Right hindlimb (tissue), 1 donor: ENCODE measurements at regions not wholly inside any gene's neighbourhood (a gene's known extent, or its start where the extent isn't known, plus 50 kb on each side); places are given as distances from the start of the nearest gene placed in this dataset.

Experiments used
- DNase-seq: peaks from one replicate; pipeline ENCODE4 v3.0.0-alpha.2; 2018

DNA sequence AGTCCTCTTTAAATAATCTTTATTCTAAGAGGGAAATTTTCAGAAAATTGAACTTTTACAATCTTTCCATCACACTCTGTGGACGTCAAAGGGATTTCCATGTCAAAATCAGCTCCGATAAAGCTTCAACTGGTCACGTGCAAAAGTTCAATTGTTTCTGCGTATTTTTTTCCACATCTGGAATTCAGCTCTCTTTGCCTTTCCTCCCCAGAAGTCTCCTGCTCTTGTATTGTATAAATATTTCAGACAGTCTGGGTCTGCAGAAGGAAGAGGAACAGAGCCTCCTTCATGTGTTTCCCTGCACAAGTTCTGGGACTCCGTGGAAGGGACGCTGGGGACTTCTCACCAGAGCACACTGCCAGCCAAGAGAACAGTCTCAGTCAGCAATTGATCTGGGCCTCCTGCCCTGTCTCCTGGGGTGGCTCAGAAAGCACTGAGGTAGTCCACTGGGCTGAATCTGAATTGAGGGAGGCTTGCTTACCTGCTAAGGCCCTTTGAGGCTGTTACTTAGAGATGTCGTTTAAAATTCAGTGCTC, 251.5 kb downstream of the TFCP2L1 start:
- no peak for DNase-seq

GRCh38 chr2:121034551-121034950, 250.5 kb downstream of the TFCP2L1 start:
- DNase-seq = no peak

DNA sequence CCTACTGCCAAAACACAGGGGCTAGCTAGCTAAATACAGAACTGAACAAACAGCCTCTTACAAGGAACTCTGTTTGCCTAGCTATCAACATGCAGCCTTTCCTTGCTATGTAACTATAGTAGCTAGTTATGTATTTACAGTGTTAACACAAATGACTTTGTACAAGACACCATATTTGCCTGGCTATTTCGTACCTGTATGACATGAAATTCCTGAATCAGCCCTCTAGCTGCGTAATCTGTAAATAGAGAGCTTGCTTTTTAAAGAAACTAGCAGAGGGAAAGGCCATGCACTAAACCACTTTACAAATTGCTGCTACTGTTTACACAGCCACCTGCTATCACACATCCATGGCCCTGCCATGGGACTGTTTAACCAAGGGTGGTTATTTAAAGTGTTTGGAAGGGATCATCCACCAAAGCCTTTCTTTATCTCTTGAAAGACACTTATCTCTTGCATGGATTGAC, 248.7 kb downstream of the TFCP2L1 start:
- DNase-seq = no peak

DNA sequence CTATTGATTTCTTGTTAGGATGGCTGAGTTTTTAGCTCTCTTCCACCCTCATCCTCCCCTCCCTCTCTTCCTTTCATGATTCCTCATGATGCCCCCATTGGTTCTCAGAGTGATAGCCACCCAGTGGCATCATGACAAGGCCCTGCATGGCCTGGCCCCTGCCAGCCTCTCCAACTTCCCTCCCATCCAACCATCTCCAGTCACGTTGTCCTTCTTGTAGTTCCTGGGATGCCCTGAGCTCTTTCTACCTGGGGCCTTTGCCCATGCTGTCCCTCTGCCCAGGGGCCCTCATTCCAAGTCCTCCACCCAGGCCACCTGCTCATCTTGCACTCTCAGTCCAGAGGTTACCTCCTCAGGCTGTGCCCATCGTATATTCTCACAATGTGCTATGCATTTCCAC, 247.5 kb downstream of the TFCP2L1 start:
- DNase-seq = no peak

GRCh38 chr2:121038031-121038430, 247.0 kb downstream of the TFCP2L1 start:
- no peak for DNase-seq

- no peak for DNase-seq
These were observed 246.6 kb downstream of the TFCP2L1 start for GRCh38 chr2:121038431-121038830.

DNA sequence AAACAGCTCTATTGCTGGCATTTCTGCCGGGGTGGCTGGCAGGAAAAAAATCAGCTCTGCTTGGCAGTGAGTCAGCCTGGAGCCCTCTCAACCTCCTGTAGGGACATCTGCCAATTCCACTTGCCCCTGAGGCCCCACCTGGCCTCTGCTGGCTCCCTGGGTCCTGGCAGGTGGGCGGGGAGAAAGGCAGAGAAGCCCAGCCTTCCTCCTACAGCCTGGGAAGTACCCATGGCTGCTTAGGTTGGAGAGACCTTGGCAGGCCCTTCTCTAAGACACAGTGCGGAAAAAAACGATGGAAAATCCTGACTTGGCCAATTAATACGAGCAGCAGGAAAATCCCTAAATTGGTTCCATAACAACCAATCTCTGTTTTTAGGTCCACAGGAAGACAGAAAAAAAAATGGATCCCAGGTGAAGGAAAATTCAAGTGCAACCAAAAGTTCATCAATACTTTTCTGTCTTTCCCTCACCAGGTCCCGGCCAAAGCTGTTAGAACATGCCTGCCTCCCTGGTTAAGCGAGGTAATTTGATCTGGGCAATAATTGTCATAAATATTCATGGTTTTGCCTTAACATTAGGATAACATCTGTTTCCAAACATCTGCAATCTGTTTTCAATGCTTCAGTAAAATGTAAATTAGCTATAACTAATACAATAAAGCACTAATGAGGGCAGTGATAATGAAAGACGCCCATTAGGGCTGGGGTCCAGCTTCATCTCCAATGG, 245.9 kb downstream of the TFCP2L1 start:
- peak; percentile 79 for DNase-seq

- no peak for DNase-seq
These were observed 245.3 kb downstream of the TFCP2L1 start for GRCh38 chr2:121039679-121040078.

DNA sequence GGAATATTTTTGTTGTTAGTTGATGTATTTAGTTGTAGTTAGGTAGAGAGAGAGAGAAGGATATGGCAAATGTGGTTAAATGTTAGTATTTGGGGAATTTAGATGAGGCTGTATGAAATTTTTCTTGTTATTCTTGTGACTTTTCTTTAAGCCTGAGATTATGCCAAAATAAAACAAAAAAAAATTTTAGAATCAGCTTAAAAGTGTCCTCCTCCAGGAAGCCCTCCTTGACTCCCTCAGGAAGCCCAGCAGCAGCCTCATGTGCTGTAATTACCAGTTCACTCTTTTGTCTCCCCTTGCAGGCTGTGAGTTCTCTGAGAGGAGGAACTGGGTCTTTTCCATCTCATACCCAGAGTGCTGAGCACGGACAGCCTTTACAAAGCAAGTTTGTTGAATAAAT, 243.5 kb downstream of the TFCP2L1 start:
- DNase-seq = no peak

- no peak for DNase-seq
These were observed 241.8 kb downstream of the TFCP2L1 start for GRCh38 chr2:121043061-121043826.

DNA sequence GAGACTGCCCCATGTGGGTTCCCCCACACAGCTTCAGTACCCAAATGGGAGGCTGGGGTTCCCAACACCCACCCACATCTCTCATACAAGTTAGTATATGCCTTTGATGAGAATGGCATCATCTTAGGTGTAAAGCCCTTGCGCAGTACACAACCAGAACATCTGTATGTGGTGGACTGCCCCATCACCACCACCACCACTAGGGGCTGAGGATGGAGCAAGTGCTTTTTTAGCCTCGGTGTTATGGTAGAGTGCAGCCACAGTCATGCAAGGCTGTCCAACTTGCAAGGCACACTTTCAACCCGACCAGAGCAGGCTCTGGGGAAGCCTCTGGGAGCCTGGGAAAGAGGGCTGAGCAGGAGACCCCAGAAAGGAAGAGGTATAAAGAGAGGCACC, 241.2 kb downstream of the TFCP2L1 start:
- DNase-seq = peak; percentile 4

DNA sequence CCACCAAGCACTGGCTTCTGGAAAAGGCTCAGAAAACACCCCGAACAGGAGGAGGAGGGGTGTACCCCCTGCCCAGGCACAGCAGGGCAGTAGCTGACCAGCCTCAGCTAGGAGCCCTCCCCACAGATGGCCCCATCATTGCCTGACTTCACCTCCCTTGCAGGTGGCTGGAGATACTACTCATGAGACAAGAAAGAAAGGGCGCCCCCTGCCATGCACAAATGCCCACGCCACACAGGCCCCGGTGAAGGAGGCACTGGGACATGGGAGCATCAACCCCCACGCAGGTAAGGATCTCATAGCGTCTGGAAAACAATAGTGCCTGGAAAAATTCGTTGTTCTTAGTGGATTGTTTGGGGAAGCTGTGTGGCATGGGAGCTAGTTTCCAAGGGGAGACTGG, 240.6 kb downstream of the TFCP2L1 start:
- DNase-seq = peak; percentile 6

- peak; percentile 14 for DNase-seq
These were observed 239.8 kb downstream of the TFCP2L1 start for GRCh38 chr2:121045245-121045644.

DNA sequence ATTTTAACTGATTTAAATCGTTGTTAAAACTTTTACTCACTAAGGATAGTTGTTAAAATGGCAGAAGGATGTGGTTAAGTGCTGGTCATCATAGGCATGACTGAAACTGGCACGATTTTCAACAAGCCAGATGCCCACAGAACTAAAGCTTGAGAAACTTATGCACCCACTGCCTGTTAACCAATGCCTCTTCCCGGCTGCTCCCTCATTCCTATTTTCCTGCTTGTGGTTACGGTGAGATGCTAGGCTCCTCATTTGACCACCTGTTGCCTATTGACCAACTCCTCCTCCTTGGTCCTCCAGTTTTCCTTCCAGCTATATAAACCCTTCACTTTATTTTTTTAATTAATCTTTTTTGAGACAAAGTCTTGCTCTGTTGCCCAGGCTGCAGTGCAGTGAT, 238.7 kb downstream of the TFCP2L1 start:
- DNase-seq = no peak

DNA sequence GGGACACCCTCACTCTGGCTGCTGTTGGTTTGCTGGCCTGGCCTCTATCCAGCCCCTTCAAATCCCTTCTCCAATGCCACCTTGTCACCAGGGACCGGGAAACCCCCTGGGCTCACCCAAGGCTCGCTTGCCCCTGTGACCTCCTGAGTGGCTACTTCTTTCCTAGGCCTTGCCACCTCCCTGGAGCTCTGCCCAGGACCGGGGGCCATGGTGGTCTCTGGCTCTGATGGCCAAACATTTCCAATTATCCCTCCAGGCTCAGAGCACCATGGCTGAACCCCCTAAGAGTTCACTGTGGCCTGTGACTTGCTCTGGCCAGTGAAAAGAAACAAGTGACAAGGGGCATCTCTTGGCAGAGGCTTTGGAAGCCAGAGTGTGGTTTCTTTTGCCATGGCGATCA, 237.6 kb downstream of the TFCP2L1 start:
- peak; percentile 7 for DNase-seq

- peak; percentile 24 for DNase-seq
These were observed 235.9 kb downstream of the TFCP2L1 start for GRCh38 chr2:121049131-121049530.

GRCh38 chr2:121049950-121050585, 234.9 kb downstream of the TFCP2L1 start:
- DNase-seq = peak; percentile 18

GRCh38 chr2:121051311-121051710, 233.7 kb downstream of the TFCP2L1 start:
- no peak for DNase-seq

GRCh38 chr2:121052023-121052422, 233.0 kb downstream of the TFCP2L1 start:
- no peak for DNase-seq

DNA sequence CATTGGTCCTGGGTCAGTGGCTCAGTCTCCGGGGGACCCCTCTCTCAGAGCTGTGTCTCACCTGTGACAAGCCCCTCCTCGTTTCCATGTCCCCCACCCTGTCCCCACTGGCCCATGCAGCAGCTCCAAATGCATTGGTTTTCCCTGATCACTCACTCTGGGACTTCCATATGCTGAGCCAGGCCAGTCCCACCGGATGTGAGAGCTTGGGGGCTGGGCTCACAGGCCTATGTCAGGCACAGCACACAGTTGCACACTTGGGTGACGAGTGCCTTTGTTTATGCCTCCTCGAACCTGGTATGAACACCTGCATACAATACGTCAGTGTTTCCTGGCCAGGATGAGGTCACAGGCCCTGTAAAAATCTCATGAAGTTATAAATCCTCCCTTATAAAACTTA, 232.5 kb downstream of the TFCP2L1 start:
- peak; percentile 21 for DNase-seq

DNA sequence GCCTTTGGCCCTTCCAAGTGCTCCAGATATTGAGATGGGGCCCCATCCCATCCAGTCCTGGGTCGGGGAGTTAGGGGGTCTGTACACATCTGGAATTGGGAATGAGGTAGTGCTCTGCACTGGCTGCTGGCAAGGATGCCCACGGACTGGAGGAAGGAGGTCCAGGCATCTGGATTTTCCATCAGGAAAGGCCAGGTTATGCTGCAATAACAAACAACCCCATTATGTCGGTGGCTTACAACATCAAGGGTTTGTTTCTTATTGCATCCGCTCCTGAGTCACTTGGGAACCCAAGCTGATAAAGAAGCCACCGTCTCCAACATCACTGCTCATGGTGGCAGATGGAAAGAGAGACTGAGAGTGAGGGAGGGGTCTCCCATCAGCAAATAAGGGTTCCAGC, 229.9 kb downstream of the TFCP2L1 start:
- DNase-seq = no peak

DNA sequence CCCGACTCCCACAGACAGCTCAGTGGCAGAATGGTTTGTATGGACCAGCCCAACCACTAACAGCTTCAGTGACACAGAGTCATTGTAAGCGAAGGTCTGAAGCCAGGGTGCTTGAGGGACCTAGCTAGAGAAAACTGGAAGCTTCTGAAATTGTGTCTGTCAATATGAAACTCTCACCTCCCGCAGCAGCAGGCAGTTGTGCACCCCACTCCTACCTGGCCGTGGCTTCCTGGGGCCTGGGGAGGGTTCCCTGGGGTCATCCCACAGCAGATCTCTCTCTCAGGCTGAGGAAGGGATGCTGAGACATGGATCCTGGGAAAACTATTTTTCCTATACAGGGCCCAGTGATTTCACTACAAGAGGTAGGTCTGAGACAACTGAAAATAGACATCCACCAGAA, 229.5 kb downstream of the TFCP2L1 start:
- no peak for DNase-seq

GRCh38 chr2:121058852-121059558, 226.0 kb downstream of the TFCP2L1 start:
- no peak for DNase-seq
